ENCODE measurements at regions not wholly inside any gene's neighbourhood (a gene's known extent, or its start where the extent isn't known, plus 50 kb on each side); places are given as distances from the start of the nearest gene placed in this dataset.

DNA sequence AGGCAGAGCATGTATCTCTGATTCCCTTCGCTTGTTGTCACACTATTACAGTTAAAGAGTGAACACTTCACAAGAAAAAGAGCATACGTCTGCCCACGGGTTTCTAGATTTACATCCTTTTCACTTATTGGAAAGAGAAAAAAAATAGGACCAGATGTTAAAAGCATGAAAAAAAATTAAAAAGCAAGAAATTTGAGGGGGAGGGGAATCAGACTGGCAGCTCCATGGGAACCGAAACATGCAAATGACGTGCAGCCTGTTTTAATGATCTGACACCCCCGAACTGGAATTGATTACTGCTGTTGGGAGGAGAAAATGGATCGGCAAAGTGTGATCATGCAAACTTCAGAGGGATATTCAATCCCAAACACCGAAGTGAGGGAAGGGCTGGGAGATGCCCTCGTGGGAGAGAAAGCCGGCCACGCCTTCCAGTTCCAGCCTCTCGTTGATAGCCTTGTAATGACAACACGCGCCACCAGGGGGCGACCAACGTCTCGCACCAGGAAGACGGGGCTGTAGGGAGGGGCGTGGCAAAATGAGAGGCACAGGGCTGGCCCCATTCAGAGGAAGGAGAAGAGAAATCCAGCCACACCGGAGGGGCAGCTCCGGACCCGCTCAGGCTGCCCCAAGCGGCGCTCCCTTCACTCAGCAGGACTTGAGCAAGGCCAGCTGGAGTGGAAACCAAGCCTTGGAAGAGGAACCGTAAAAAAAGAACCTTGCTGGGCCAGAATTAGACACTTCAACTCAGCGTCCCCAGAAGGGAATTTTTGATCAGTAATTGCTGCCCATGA, 53.8 kb upstream of the SYT13 start:
- H3K27me3 ChIP-seq (ENCODE audit: insufficient read depth, poor library complexity, severe bottlenecking) = peaks cover 5% of the 10 kb centered on the region
- H3K27ac ChIP-seq (replicated peaks) = no peak overlapping the region
- TF ChIP-seq GABPA (IDR thresholded peaks at IDR 0.05; ENCODE audit: low read depth) = no peak
- TF ChIP-seq, protein P1, sequence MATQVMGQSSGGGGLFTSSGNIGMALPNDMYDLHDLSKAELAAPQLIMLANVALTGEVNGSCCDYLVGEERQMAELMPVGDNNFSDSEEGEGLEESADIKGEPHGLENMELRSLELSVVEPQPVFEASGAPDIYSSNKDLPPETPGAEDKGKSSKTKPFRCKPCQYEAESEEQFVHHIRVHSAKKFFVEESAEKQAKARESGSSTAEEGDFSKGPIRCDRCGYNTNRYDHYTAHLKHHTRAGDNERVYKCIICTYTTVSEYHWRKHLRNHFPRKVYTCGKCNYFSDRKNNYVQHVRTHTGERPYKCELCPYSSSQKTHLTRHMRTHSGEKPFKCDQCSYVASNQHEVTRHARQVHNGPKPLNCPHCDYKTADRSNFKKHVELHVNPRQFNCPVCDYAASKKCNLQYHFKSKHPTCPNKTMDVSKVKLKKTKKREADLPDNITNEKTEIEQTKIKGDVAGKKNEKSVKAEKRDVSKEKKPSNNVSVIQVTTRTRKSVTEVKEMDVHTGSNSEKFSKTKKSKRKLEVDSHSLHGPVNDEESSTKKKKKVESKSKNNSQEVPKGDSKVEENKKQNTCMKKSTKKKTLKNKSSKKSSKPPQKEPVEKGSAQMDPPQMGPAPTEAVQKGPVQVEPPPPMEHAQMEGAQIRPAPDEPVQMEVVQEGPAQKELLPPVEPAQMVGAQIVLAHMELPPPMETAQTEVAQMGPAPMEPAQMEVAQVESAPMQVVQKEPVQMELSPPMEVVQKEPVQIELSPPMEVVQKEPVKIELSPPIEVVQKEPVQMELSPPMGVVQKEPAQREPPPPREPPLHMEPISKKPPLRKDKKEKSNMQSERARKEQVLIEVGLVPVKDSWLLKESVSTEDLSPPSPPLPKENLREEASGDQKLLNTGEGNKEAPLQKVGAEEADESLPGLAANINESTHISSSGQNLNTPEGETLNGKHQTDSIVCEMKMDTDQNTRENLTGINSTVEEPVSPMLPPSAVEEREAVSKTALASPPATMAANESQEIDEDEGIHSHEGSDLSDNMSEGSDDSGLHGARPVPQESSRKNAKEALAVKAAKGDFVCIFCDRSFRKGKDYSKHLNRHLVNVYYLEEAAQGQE (IDR thresholded peaks at IDR 0.05; ENCODE audit: insufficient replicate concordance, low read depth) = no peak
- no peak for TF ChIP-seq POLR2AphosphoS5 (IDR thresholded peaks at IDR 0.05; ENCODE audit: low read depth)
- TF ChIP-seq, protein P2, sequence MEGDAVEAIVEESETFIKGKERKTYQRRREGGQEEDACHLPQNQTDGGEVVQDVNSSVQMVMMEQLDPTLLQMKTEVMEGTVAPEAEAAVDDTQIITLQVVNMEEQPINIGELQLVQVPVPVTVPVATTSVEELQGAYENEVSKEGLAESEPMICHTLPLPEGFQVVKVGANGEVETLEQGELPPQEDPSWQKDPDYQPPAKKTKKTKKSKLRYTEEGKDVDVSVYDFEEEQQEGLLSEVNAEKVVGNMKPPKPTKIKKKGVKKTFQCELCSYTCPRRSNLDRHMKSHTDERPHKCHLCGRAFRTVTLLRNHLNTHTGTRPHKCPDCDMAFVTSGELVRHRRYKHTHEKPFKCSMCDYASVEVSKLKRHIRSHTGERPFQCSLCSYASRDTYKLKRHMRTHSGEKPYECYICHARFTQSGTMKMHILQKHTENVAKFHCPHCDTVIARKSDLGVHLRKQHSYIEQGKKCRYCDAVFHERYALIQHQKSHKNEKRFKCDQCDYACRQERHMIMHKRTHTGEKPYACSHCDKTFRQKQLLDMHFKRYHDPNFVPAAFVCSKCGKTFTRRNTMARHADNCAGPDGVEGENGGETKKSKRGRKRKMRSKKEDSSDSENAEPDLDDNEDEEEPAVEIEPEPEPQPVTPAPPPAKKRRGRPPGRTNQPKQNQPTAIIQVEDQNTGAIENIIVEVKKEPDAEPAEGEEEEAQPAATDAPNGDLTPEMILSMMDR (IDR thresholded peaks at IDR 0.05; ENCODE audit: insufficient read depth, low read length) = peak; percentile 81
- TF ChIP-seq SPI1 (IDR thresholded peaks at IDR 0.05; ENCODE audit: borderline replicate concordance, low read depth) = no peak
- peak; percentile 90 to 94 for DNase-seq (ENCODE audit: low read depth in 1 of 2, low spot score in 1 of 2)
- H3K4me3 ChIP-seq (replicated peaks; ENCODE audit: insufficient read depth, low read length) = no peak overlapping the region

DNA sequence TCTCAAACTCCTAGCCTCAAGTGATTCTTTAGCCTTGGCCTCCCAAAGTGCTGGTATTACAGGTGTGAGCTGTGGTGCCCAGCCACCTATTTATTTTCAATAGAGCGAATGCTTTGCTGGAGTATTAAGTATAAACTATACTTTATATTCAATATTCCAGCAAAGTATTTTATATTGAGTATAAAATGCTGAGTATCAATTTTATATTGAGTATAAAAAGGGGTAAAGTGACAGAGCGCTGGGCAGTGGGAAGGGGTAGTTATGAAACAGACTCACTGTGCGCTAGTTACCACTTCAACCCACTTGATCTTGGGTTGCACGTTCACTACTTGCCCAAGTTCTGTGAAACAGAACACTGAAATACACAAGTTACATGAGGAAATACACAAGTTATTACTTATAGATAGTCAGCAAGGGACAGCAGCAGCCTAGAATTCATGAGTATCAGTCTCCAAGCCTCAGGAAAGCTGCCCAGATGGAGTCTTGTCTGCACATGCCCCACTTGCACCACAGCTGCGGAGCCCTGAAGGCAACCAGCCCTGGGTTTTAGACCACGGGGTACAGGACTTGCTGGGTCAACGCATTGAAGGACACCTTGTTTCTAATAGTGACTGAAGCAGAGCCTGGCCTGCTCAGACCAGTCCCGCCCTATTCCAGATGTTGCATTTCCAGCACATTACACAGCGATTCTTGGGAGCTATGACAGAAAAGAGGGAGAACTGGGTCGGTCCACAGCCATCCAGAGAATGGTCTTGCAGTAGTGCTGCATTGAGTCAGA, 51.6 kb upstream of the SYT13 start:
- no peak overlapping the region for H3K27ac ChIP-seq (replicated peaks)
- H3K27me3 ChIP-seq (ENCODE audit: insufficient read depth, poor library complexity, severe bottlenecking) = peaks cover 3% of the 10 kb centered on the region
- no peak overlapping the region for H3K4me3 ChIP-seq (replicated peaks; ENCODE audit: insufficient read depth, low read length)
- DNase-seq (ENCODE audit: low read depth in 1 of 2, low spot score in 1 of 2) = no peak
- TF ChIP-seq, protein P2 (IDR thresholded peaks at IDR 0.05; ENCODE audit: insufficient read depth, low read length) = no peak
- TF ChIP-seq GABPA (IDR thresholded peaks at IDR 0.05; ENCODE audit: low read depth) = no peak
- TF ChIP-seq, protein P1 (IDR thresholded peaks at IDR 0.05; ENCODE audit: insufficient replicate concordance, low read depth) = no peak
- TF ChIP-seq POLR2AphosphoS5 (IDR thresholded peaks at IDR 0.05; ENCODE audit: low read depth) = no peak
- no peak for TF ChIP-seq SPI1 (IDR thresholded peaks at IDR 0.05; ENCODE audit: borderline replicate concordance, low read depth)

DNA sequence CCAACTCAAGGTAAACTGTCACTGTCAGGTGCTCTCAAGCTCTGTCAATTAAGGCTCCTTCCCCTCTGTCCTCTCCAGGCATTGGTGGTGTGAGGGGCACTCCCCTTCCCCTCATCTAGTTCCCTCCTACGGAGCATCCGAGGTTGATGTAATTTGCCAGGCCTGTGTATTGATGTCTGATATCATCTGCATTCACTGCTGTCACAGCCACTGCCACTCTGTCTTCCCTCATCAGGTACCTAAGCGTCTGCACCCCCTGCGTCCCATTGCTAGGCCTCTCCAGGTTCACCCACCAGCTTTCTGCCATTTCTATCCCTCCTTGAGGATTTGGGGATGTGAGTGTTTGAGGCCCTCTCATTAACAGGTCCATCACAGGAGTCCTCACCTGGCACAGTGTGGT, 50.0 kb upstream of the SYT13 start:
- TF ChIP-seq POLR2AphosphoS5 (IDR thresholded peaks at IDR 0.05; ENCODE audit: low read depth) = no peak
- no peak for TF ChIP-seq SPI1 (IDR thresholded peaks at IDR 0.05; ENCODE audit: borderline replicate concordance, low read depth)
- TF ChIP-seq, protein P1 (IDR thresholded peaks at IDR 0.05; ENCODE audit: insufficient replicate concordance, low read depth) = no peak
- TF ChIP-seq, protein P2 (IDR thresholded peaks at IDR 0.05; ENCODE audit: insufficient read depth, low read length) = no peak
- TF ChIP-seq GABPA (IDR thresholded peaks at IDR 0.05; ENCODE audit: low read depth) = no peak
- DNase-seq (ENCODE audit: low read depth in 1 of 2, low spot score in 1 of 2) = no peak
- no peak overlapping the region for H3K27ac ChIP-seq (replicated peaks)
- peaks cover 3% of the 10 kb centered on the region for H3K27me3 ChIP-seq (ENCODE audit: insufficient read depth, poor library complexity, severe bottlenecking)
- no peak overlapping the region for H3K4me3 ChIP-seq (replicated peaks; ENCODE audit: insufficient read depth, low read length)

Measured in HL-60 (cell line).